ENCODE measurements at regions not wholly inside any gene's neighbourhood (a gene's known extent, or its start where the extent isn't known, plus 50 kb on each side); places are given as distances from the start of the nearest gene placed in this dataset.

GRCh38 chr1:62917314-62917713 is 133.4 kb downstream of the ATG4C start:
- no peak for FAIRE-seq

- FAIRE-seq: no peak
Measured at GRCh38 chr1:62917805-62918204, 133.9 kb downstream of the ATG4C start.

- FAIRE-seq: no peak
Measured at GRCh38 chr1:62918700-62919099, 134.8 kb downstream of the ATG4C start.

GRCh38 chr1:62922006-62922405 is 138.1 kb downstream of the ATG4C start:
- no peak for FAIRE-seq

GRCh38 chr1:62924983-62925790 is 141.3 kb downstream of the ATG4C start:
- FAIRE-seq: no peak

- FAIRE-seq: no peak
Measured at GRCh38 chr1:62926681-62927252, 142.8 kb downstream of the ATG4C start.

- no peak for FAIRE-seq
Measured at GRCh38 chr1:62928885-62929284, 145.0 kb downstream of the ATG4C start.

GRCh38 chr1:62937634-62938296 is 153.8 kb downstream of the ATG4C start:
- no peak for FAIRE-seq

GRCh38 chr1:62941780-62942179 is 157.8 kb downstream of the ATG4C start:
- FAIRE-seq: no peak

GRCh38 chr1:62946511-62946910 is 162.6 kb downstream of the ATG4C start:
- FAIRE-seq: no peak

- FAIRE-seq: no peak
Measured at GRCh38 chr1:62951428-62951827, 167.5 kb downstream of the ATG4C start.

- no peak for FAIRE-seq
Measured at GRCh38 chr1:62952596-62952995, 168.7 kb downstream of the ATG4C start.

GRCh38 chr1:62953633-62954032 is 169.7 kb downstream of the ATG4C start:
- no peak for FAIRE-seq

- FAIRE-seq: no peak
Measured at GRCh38 chr1:62954758-62955157, 170.8 kb downstream of the ATG4C start.

GRCh38 chr1:62955666-62956065 is 171.7 kb downstream of the ATG4C start:
- no peak for FAIRE-seq

GRCh38 chr1:62962014-62962812 is 178.3 kb downstream of the ATG4C start:
- FAIRE-seq: no peak

GRCh38 chr1:62962901-62963776 is 179.2 kb downstream of the ATG4C start:
- FAIRE-seq: no peak

- no peak for FAIRE-seq
Measured at GRCh38 chr1:62964141-62964540, 180.2 kb downstream of the ATG4C start.

GRCh38 chr1:62967031-62967430 is 183.1 kb downstream of the ATG4C start:
- no peak for FAIRE-seq

GRCh38 chr1:62977366-62977765 is 193.4 kb downstream of the ATG4C start:
- FAIRE-seq: no peak

GRCh38 chr1:62978741-62979140 is 194.8 kb downstream of the ATG4C start:
- FAIRE-seq: no peak

GRCh38 chr1:62981434-62981833 is 197.5 kb downstream of the ATG4C start:
- FAIRE-seq: no peak
